Thyroid gland (tissue), 4 donors: ENCODE measurements at regions not wholly inside any gene's neighbourhood (a gene's known extent, or its start where the extent isn't known, plus 50 kb on each side); places are given as distances from the start of the nearest gene placed in this dataset.

Source experiments
- POLR2A ChIP-seq, 2 donors: fragments of 450-650 bp; IDR thresholded peaks; one replicate each; pipeline ENCODE4 v1.6.1; 2017; ENCODE audit warnings: antibody characterized with exemption in 2 of 2, mild to moderate bottlenecking in 2 of 2, moderate library complexity in 1 of 2
- TF ChIP-seq, protein P1 (sequence below), 6 experiments: fragments of 200-600 bp in 3 of 6; fragments of 450-650 bp in 3 of 6; sonication (generic) in 3 of 6; IDR thresholded peaks; one replicate each; pipeline ENCODE4 v1.5.1; 2016 to 2019; ENCODE audit warnings: antibody characterized with exemption in 6 of 6, mild to moderate bottlenecking in 2 of 6, inconsistent platforms in 1 of 6, moderate library complexity in 1 of 6

DNA sequence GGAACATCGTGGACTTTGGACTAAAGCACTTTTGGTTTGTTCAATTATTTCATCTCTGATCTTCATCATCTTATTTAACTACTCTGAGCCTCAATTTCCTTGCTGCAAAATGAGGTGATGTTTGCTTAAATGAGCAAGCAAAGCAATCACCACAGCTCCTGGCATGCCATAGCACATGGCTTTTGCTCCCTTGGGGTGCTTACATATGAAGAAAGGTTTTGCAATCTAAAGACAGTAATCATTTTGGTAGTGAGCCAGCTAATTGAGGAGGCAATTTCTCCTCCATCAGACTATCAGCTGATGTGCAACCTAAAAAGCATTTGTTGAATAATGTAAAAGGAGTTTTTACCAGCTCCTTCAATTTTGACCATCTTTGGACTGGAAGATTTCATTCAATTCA is 68.8 kb upstream of the KCNJ15 start:
- TF ChIP-seq, protein P1, sequence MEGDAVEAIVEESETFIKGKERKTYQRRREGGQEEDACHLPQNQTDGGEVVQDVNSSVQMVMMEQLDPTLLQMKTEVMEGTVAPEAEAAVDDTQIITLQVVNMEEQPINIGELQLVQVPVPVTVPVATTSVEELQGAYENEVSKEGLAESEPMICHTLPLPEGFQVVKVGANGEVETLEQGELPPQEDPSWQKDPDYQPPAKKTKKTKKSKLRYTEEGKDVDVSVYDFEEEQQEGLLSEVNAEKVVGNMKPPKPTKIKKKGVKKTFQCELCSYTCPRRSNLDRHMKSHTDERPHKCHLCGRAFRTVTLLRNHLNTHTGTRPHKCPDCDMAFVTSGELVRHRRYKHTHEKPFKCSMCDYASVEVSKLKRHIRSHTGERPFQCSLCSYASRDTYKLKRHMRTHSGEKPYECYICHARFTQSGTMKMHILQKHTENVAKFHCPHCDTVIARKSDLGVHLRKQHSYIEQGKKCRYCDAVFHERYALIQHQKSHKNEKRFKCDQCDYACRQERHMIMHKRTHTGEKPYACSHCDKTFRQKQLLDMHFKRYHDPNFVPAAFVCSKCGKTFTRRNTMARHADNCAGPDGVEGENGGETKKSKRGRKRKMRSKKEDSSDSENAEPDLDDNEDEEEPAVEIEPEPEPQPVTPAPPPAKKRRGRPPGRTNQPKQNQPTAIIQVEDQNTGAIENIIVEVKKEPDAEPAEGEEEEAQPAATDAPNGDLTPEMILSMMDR (IDR thresholded peaks at IDR 0.05) = no peak
- TF ChIP-seq POLR2A (IDR thresholded peaks at IDR 0.05) = no peak
